DOHH2 (cell line): ENCODE measurements at regions not wholly inside any gene's neighbourhood (a gene's known extent, or its start where the extent isn't known, plus 50 kb on each side); places are given as distances from the start of the nearest gene placed in this dataset.

Experiments
- H3F3A ChIP-seq: fragments of 200-600 bp; sonication (generic), shearing (Covaris generic); 2 replicates; pipeline ENCODE4 v1.6.0; 2016; ENCODE audit warnings: antibody characterized with exemption, mild to moderate bottlenecking; ENCODE audit not compliant: control insufficient read depth, insufficient read depth
- H3K27ac ChIP-seq: fragments of 200-600 bp; sonication (generic); 2 replicates; pipeline ENCODE4 v1.5.1; 2014; ENCODE audit warnings: low read depth, mild to moderate bottlenecking, low read length, moderate library complexity
- H3K27me3 ChIP-seq: fragments of 200-600 bp; sonication (generic); 2 replicates; pipeline ENCODE4 v1.6.1; 2014; ENCODE audit warnings: mild to moderate bottlenecking, low read length, mixed read lengths; ENCODE audit not compliant: control insufficient read depth
- H3K36me3 ChIP-seq: fragments of 200-600 bp; sonication (generic); 2 replicates; pipeline ENCODE4 v1.6.1; 2014; ENCODE audit warnings: mild to moderate bottlenecking, low read length, moderate library complexity, mixed read lengths; ENCODE audit not compliant: control insufficient read depth
- H3K4me1 ChIP-seq: fragments of 200-600 bp; sonication (generic); 2 replicates; pipeline ENCODE4 v1.6.1; 2014; ENCODE audit warnings: mild to moderate bottlenecking, low read length, mixed read lengths; ENCODE audit not compliant: control insufficient read depth
- H3K4me2 ChIP-seq: fragments of 200-600 bp; sonication (generic); 2 replicates; pipeline ENCODE4 v1.6.0; 2014; ENCODE audit warnings: mild to moderate bottlenecking, low read length, moderate library complexity
- H3K4me3 ChIP-seq: fragments of 200-600 bp; sonication (generic); 2 replicates; pipeline ENCODE4 v1.5.1; 2014; ENCODE audit warnings: mild to moderate bottlenecking, low read length, mixed read lengths
- H3K79me2 ChIP-seq: fragments of 200-600 bp; sonication (generic); 2 replicates; pipeline ENCODE4 v1.6.1; 2014; ENCODE audit warnings: mild to moderate bottlenecking, low read length, mixed read lengths; ENCODE audit not compliant: control insufficient read depth
- H3K9me2 ChIP-seq: fragments of 200-600 bp; sonication (generic); replicated peaks from 2 replicates; pipeline ENCODE4 v1.6.1; 2014; ENCODE audit warnings: mild to moderate bottlenecking, low read length, mixed read lengths; ENCODE audit not compliant: control insufficient read depth
- H3K9me3 ChIP-seq: fragments of 200-600 bp; sonication (generic); 2 replicates; pipeline ENCODE4 v1.6.1; 2014; ENCODE audit warnings: antibody characterized with exemption, low read length, mixed read lengths; ENCODE audit not compliant: control insufficient read depth, insufficient read depth
- H4K20me1 ChIP-seq: fragments of 200-600 bp; sonication (generic); 2 replicates; pipeline ENCODE4 v1.6.0; 2014; ENCODE audit warnings: low read depth, mild to moderate bottlenecking, antibody characterized with exemption, low read length, moderate library complexity; ENCODE audit not compliant: control insufficient read depth, insufficient read depth
- EZH2phosphoT487 ChIP-seq: fragments of 200-600 bp; sonication (generic); IDR thresholded peaks from 2 replicates; pipeline ENCODE4 v1.6.1; 2017; ENCODE audit warnings: borderline replicate concordance, mild to moderate bottlenecking, antibody characterized with exemption, low read length, moderate library complexity, mixed read lengths
- TF ChIP-seq, protein P1 (sequence below): fragments of 200-600 bp; sonication (generic); IDR thresholded peaks from one replicate; pipeline ENCODE4 v1.5.1; 2014; ENCODE audit warnings: antibody characterized with exemption, mild to moderate bottlenecking, low read depth, low read length; ENCODE audit not compliant: poor library complexity, severe bottlenecking

DNA sequence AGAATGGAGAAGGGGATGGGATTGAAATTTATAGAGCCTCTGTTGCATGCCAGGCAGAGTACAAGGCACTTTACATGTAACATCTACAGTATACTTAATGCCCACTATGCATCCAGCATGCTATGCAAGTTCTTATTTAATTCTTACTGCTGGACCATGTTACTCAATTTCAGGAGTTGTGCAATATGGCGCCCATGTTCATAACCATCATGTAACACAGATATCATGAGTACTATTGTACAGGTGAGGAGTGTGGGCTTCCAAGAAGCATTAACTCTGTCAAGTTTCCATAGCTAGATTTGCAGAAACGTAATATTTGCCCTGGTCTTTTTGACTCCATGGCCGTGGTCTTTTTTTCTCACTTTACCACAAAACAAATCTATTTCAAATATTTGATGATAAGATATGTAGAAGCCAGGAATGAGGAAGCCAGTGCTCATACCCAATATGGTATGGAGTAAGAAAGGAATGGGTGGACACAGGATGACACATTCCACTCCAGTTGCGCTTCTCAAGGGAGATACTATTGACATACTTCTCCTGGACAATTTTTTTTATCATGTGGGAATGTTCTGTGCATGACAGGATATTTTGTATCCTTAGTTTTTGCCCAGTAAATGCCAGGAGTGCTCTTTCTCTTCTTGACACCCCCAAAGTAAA is 191.8 kb downstream of the C12orf75 start:
- H3K79me2 ChIP-seq = no peaks in the 10 kb centered on the region
- H3K36me3 ChIP-seq = no peaks in the 10 kb centered on the region
- H3K27me3 ChIP-seq = no peaks in the 10 kb centered on the region
- H3K4me3 ChIP-seq = no peak overlapping the region
- no peak overlapping the region for H3K4me2 ChIP-seq
- no peak for TF ChIP-seq EZH2phosphoT487
- TF ChIP-seq, protein P1, sequence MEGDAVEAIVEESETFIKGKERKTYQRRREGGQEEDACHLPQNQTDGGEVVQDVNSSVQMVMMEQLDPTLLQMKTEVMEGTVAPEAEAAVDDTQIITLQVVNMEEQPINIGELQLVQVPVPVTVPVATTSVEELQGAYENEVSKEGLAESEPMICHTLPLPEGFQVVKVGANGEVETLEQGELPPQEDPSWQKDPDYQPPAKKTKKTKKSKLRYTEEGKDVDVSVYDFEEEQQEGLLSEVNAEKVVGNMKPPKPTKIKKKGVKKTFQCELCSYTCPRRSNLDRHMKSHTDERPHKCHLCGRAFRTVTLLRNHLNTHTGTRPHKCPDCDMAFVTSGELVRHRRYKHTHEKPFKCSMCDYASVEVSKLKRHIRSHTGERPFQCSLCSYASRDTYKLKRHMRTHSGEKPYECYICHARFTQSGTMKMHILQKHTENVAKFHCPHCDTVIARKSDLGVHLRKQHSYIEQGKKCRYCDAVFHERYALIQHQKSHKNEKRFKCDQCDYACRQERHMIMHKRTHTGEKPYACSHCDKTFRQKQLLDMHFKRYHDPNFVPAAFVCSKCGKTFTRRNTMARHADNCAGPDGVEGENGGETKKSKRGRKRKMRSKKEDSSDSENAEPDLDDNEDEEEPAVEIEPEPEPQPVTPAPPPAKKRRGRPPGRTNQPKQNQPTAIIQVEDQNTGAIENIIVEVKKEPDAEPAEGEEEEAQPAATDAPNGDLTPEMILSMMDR = no peak
- H4K20me1 ChIP-seq = no peaks in the 10 kb centered on the region
- H3K27ac ChIP-seq = no peak overlapping the region
- H3K4me1 ChIP-seq = no peaks in the 10 kb centered on the region
- H3F3A ChIP-seq = no peaks in the 10 kb centered on the region
- H3K9me2 ChIP-seq = no peaks in the 10 kb centered on the region
- no peaks in the 10 kb centered on the region for H3K9me3 ChIP-seq

DNA sequence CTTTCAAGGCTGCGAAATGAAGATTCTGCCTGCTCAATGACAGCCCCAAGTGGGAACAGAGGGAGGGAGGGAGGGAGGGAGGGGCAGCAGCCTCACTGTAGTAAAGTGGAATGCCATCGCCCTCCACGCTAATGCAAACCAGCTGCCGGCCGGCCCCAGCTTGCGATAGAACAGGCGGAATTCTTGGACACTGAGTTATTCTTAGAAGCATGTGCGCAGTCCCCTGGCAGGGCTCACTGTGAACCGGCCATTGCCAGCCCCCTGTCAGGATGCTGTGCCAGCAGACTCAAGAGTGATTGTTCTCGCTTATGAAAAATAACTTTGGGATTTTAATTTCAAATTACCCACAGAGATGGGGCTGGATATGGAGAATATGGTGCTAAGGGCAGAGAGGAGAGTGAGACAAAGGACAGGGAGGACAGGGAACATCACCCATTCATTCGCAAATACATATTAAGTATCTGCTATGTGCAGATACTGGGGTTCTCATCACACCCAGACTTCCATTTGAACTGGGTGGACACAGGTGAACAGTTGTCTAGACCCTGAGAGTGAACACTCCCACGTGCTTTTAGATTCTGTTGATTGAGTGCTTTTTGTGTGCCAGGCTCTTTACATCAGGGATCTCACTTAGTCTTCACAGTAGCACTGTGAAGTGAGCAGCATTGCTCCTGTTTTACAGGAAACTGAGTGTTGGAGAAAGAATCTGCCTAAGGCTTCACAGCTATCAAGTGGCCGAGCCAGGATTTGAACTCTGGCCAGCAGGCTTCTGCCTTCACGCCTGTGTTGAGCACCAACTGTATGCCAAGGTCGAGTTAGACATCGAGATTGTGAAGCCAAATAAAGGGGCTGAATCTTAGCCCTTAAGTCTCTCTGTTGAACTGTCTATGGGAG is 192.9 kb downstream of the C12orf75 start:
- no peaks in the 10 kb centered on the region for H3K9me3 ChIP-seq
- no peaks in the 10 kb centered on the region for H3K4me1 ChIP-seq
- H3K79me2 ChIP-seq = no peaks in the 10 kb centered on the region
- no peaks in the 10 kb centered on the region for H4K20me1 ChIP-seq
- no peaks in the 10 kb centered on the region for H3K36me3 ChIP-seq
- H3K4me3 ChIP-seq = no peak overlapping the region
- H3K27ac ChIP-seq = no peak overlapping the region
- H3K4me2 ChIP-seq = no peak overlapping the region
- no peaks in the 10 kb centered on the region for H3K9me2 ChIP-seq
- H3K27me3 ChIP-seq = no peaks in the 10 kb centered on the region
- H3F3A ChIP-seq = no peaks in the 10 kb centered on the region
- TF ChIP-seq EZH2phosphoT487 = no peak
- TF ChIP-seq, protein P1 = no peak

DNA sequence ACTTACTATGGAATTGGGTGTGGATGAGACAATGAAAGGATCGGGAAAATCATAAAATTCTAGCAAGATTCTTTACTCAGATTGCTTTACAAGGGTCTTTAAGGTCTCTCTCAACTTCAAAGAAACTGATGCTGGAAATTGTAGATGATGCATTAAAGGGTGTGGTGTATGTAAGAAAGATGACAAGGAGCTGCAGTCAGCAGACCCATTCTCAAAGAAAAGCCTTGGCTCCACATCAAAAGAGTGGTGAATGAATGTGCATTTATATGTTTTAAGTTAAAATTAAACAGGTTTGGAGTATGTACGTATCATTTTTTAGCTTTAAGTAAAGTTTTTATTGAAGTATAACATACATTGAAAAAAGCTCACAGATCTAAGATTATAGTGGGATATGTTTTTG is 194.5 kb downstream of the C12orf75 start:
- H3K9me3 ChIP-seq = no peaks in the 10 kb centered on the region
- H3K4me2 ChIP-seq = no peak overlapping the region
- no peaks in the 10 kb centered on the region for H3K9me2 ChIP-seq
- H3K79me2 ChIP-seq = no peaks in the 10 kb centered on the region
- no peaks in the 10 kb centered on the region for H3K27me3 ChIP-seq
- H3K4me3 ChIP-seq = no peak overlapping the region
- no peaks in the 10 kb centered on the region for H4K20me1 ChIP-seq
- no peak overlapping the region for H3K27ac ChIP-seq
- no peaks in the 10 kb centered on the region for H3K36me3 ChIP-seq
- H3F3A ChIP-seq = no peaks in the 10 kb centered on the region
- H3K4me1 ChIP-seq = no peaks in the 10 kb centered on the region
- no peak for TF ChIP-seq EZH2phosphoT487
- TF ChIP-seq, protein P1 = no peak
